GM18951 (cell line): ENCODE measurements at regions not wholly inside any gene's neighbourhood (a gene's known extent, or its start where the extent isn't known, plus 50 kb on each side); places are given as distances from the start of the nearest gene placed in this dataset.

Experiments
- POLR2A ChIP-seq: IDR thresholded peaks from 4 replicates; pipeline ENCODE4 v1.6.1; 2011; ENCODE audit warnings: mild to moderate bottlenecking; ENCODE audit not compliant: insufficient read length, insufficient read depth; ENCODE audit errors: extremely low read depth
- in situ Hi-C: fragments of 300-500 bp; cut with MboI; formaldehyde crosslinking; loops from one replicate; pipeline ENCODE4 v1.12.0; 2022; ENCODE audit warnings: low sequenced_read_pairs, mixed read lengths, inconsistent platforms; ENCODE audit not compliant: unreplicated experiment

GRCh38 chr6:128827675-128828464 is 55.1 kb upstream of the LAMA2 start:
- TF ChIP-seq POLR2A: no peak
- in situ Hi-C loops: no loop called here

- no peak for TF ChIP-seq POLR2A
- in situ Hi-C loops: no loop called here
Observed at GRCh38 chr6:128826606-128827005, 56.3 kb upstream of the LAMA2 start.

GRCh38 chr6:128822271-128822670 is 60.7 kb upstream of the LAMA2 start:
- in situ Hi-C loops: no loop called here

GRCh38 chr6:128821116-128821515 is 61.8 kb upstream of the LAMA2 start:
- in situ Hi-C loops: no loop called here
- TF ChIP-seq POLR2A: no peak

More at GRCh38 chr6:128822271-128822670, 60.7 kb upstream of the LAMA2 start:
- TF ChIP-seq POLR2A: no peak

- in situ Hi-C loops: no loop called here
- TF ChIP-seq POLR2A: no peak
Observed at GRCh38 chr6:128808856-128809255, 74.1 kb upstream of the LAMA2 start.

GRCh38 chr6:128807577-128807976 is 75.4 kb upstream of the LAMA2 start:
- TF ChIP-seq POLR2A: no peak
- in situ Hi-C loops: no loop called here

GRCh38 chr6:128806261-128806660 is 76.7 kb upstream of the LAMA2 start:
- no peak for TF ChIP-seq POLR2A
- in situ Hi-C loops: no loop called here

- in situ Hi-C loops: no loop called here
- TF ChIP-seq POLR2A: no peak
Observed at GRCh38 chr6:128803911-128804310, 79.0 kb upstream of the LAMA2 start.

- in situ Hi-C loops: no loop called here
Observed at GRCh38 chr6:128801621-128802020, 81.3 kb upstream of the LAMA2 start.

GRCh38 chr6:128784266-128784665 is 98.7 kb upstream of the LAMA2 start:
- in situ Hi-C loops: no loop called here
- TF ChIP-seq POLR2A: no peak

More at GRCh38 chr6:128801621-128802020, 81.3 kb upstream of the LAMA2 start:
- TF ChIP-seq POLR2A: no peak

- in situ Hi-C loops: no loop called here
- TF ChIP-seq POLR2A: no peak
Observed at GRCh38 chr6:128768187-128768586, 114.8 kb upstream of the LAMA2 start.

- in situ Hi-C loops: no loop called here
- no peak for TF ChIP-seq POLR2A
Observed at GRCh38 chr6:128767705-128768104, 115.2 kb upstream of the LAMA2 start.

GRCh38 chr6:128767150-128767549 is 115.8 kb upstream of the LAMA2 start:
- in situ Hi-C loops: no loop called here
- TF ChIP-seq POLR2A: no peak

- in situ Hi-C loops: no loop called here
- no peak for TF ChIP-seq POLR2A
Observed at GRCh38 chr6:128763599-128764300, 119.2 kb upstream of the LAMA2 start.
